ENCODE measurements at regions not wholly inside any gene's neighbourhood (a gene's known extent, or its start where the extent isn't known, plus 50 kb on each side); places are given as distances from the start of the nearest gene placed in this dataset.

- no peak for DNase-seq
Observed at GRCh38 chr15:35783203-35783602, 237.2 kb upstream of the DPH6 start.

GRCh38 chr15:35784745-35785144 lies 238.8 kb upstream of the DPH6 start:
- no peak for DNase-seq

- no peak for DNase-seq
Observed at GRCh38 chr15:35810007-35810406, 264.0 kb upstream of the DPH6 start.

GRCh38 chr15:35813573-35813972 lies 267.6 kb upstream of the DPH6 start:
- DNase-seq, result no peak

- DNase-seq, result no peak
Observed at GRCh38 chr15:35818846-35819245, 272.9 kb upstream of the DPH6 start.

- no peak for DNase-seq
Observed at GRCh38 chr15:35822153-35822552, 276.2 kb upstream of the DPH6 start.

GRCh38 chr15:35827141-35827540 lies 281.2 kb upstream of the DPH6 start:
- no peak for DNase-seq

- no peak for DNase-seq
Observed at GRCh38 chr15:35827911-35828310, 281.9 kb upstream of the DPH6 start.

GRCh38 chr15:35833581-35833980 lies 287.6 kb upstream of the DPH6 start:
- no peak for DNase-seq

- no peak for DNase-seq
Observed at GRCh38 chr15:35834216-35834830, 288.4 kb upstream of the DPH6 start.

GRCh38 chr15:35834866-35835265 lies 288.9 kb upstream of the DPH6 start:
- no peak for DNase-seq

- no peak for DNase-seq
Observed at GRCh38 chr15:35838424-35839111, 292.6 kb upstream of the DPH6 start.

- DNase-seq, result no peak
Observed at GRCh38 chr15:35842631-35843030, 296.7 kb upstream of the DPH6 start.

GRCh38 chr15:35843498-35843897 lies 297.5 kb upstream of the DPH6 start:
- DNase-seq, result no peak

GRCh38 chr15:35850284-35850683 lies 304.3 kb upstream of the DPH6 start:
- no peak for DNase-seq

GRCh38 chr15:35851491-35851890 lies 305.5 kb upstream of the DPH6 start:
- DNase-seq, result no peak

- no peak for DNase-seq
Observed at GRCh38 chr15:35852818-35853624, 307.1 kb upstream of the DPH6 start.

GRCh38 chr15:35854316-35854715 lies 308.4 kb upstream of the DPH6 start:
- DNase-seq, result no peak

GRCh38 chr15:35857567-35858226 lies 311.7 kb upstream of the DPH6 start:
- DNase-seq, result no peak

GRCh38 chr15:35858707-35859106 lies 312.7 kb upstream of the DPH6 start:
- no peak for DNase-seq

GRCh38 chr15:35863655-35864054 lies 317.7 kb upstream of the DPH6 start:
- DNase-seq, result no peak

- DNase-seq, result no peak
Observed at GRCh38 chr15:35867356-35867755, 321.4 kb upstream of the DPH6 start.

GRCh38 chr15:35871282-35871681 lies 325.3 kb upstream of the DPH6 start:
- no peak for DNase-seq

GRCh38 chr15:35871812-35872211 lies 325.8 kb upstream of the DPH6 start:
- no peak for DNase-seq
